SK-N-SH treated with all-trans-retinoic acid at 6 μM for 48 hours (cell line): ENCODE measurements at regions not wholly inside any gene's neighbourhood (a gene's known extent, or its start where the extent isn't known, plus 50 kb on each side); places are given as distances from the start of the nearest gene placed in this dataset.

Source experiments
- ATAC-seq: fragments of 200-7000 bp; cut with Tn5 transposase; 3 replicates; pipeline ENCODE4 v1.9.1; 2020; ENCODE audit warnings: mild to moderate bottlenecking, moderate library complexity
- ARNTL ChIP-seq: fragments of 450-650 bp; formaldehyde crosslinking; IDR thresholded peaks from 2 replicates; pipeline ENCODE4 v1.5.0; 2020; ENCODE audit warnings: low read depth, mild to moderate bottlenecking, moderate library complexity, borderline replicate concordance
- CREB5 ChIP-seq: fragments of 250-450 bp; sonication (Bioruptor Pico); IDR thresholded peaks from 2 replicates; pipeline ENCODE4 v1.5.1; 2020; ENCODE audit warnings: low read depth, mild to moderate bottlenecking, moderate library complexity
- CSDC2 ChIP-seq: fragments of 250-450 bp; sonication (Bioruptor Pico); IDR thresholded peaks from 2 replicates; pipeline ENCODE4 v1.5.0; 2020; ENCODE audit warnings: mild to moderate bottlenecking, moderate library complexity
- GLIS3 ChIP-seq: fragments of 250-450 bp; sonication (Bioruptor Pico); IDR thresholded peaks from 2 replicates; pipeline ENCODE4 v1.5.0; 2020; ENCODE audit warnings: mild to moderate bottlenecking, moderate library complexity
- ISL1 ChIP-seq: fragments of 250-450 bp; sonication (Bioruptor Pico); IDR thresholded peaks from 2 replicates; pipeline ENCODE4 v2.1.2; 2022; ENCODE audit warnings: mild to moderate bottlenecking, moderate library complexity
- OSR1 ChIP-seq: fragments of 250-450 bp; sonication (Bioruptor Pico); IDR thresholded peaks from 2 replicates; pipeline ENCODE4 v1.8.0; 2022; ENCODE audit warnings: moderate library complexity, mild to moderate bottlenecking, inconsistent platforms
- POU6F1 ChIP-seq: fragments of 250-450 bp; sonication (Bioruptor Pico); IDR thresholded peaks from 2 replicates; pipeline ENCODE4 v1.8.0; 2021; ENCODE audit warnings: low read depth, mild to moderate bottlenecking, moderate library complexity, borderline replicate concordance
- RARB ChIP-seq: fragments of 250-450 bp; sonication (Bioruptor Pico); IDR thresholded peaks from 2 replicates; pipeline ENCODE4 v1.8.0; 2021; ENCODE audit warnings: mild to moderate bottlenecking, moderate library complexity
- SNAI2 ChIP-seq: fragments of 250-450 bp; sonication (Bioruptor Pico); IDR thresholded peaks from 2 replicates; pipeline ENCODE4 v1.5.0; 2020; ENCODE audit warnings: mild to moderate bottlenecking, moderate library complexity
- TCF4 ChIP-seq: fragments of 250-450 bp; sonication (Bioruptor Pico); IDR thresholded peaks from 2 replicates; pipeline ENCODE4 v1.8.0; 2021; ENCODE audit warnings: mild to moderate bottlenecking, moderate library complexity, borderline replicate concordance
- TOX ChIP-seq: fragments of 250-450 bp; sonication (Bioruptor Pico); IDR thresholded peaks from 2 replicates; pipeline ENCODE4 v1.8.0; 2021; ENCODE audit warnings: mild to moderate bottlenecking, moderate library complexity, borderline replicate concordance
- TSHZ2 ChIP-seq: fragments of 250-450 bp; sonication (Bioruptor Pico); IDR thresholded peaks from 2 replicates; pipeline ENCODE4 v1.5.0; 2020; ENCODE audit warnings: mild to moderate bottlenecking, moderate library complexity
- ZC3H10 ChIP-seq: fragments of 250-450 bp; sonication (Bioruptor Pico); IDR thresholded peaks from 2 replicates; pipeline ENCODE4 v1.5.1; 2021; ENCODE audit warnings: mild to moderate bottlenecking, moderate library complexity
- ZFP3 ChIP-seq: fragments of 250-450 bp; sonication (Bioruptor Pico); IDR thresholded peaks from 2 replicates; pipeline ENCODE4 v1.5.0; 2020; ENCODE audit warnings: mild to moderate bottlenecking, moderate library complexity
- ZFP30 ChIP-seq: fragments of 450-650 bp; formaldehyde crosslinking; IDR thresholded peaks from 2 replicates; pipeline ENCODE4 v1.5.0; 2022; ENCODE audit warnings: mild to moderate bottlenecking, moderate library complexity
- ZNF565 ChIP-seq: fragments of 450-650 bp; formaldehyde crosslinking; conservative IDR thresholded peaks from 2 replicates; pipeline ENCODE4 v1.5.0; 2020; ENCODE audit warnings: low read depth, mild to moderate bottlenecking, moderate library complexity
- ZNF8 ChIP-seq: fragments of 450-650 bp; formaldehyde crosslinking; IDR thresholded peaks from 2 replicates; pipeline ENCODE4 v1.5.0; 2020; ENCODE audit warnings: mild to moderate bottlenecking, moderate library complexity
- TF ChIP-seq, protein P1 (sequence below): fragments of 250-450 bp; sonication (Bioruptor Pico); IDR thresholded peaks from 2 replicates; pipeline ENCODE4 v1.8.0; 2020; ENCODE audit warnings: mild to moderate bottlenecking, moderate library complexity, borderline replicate concordance

GRCh38 chr5:96280946-96281393 lies 152.1 kb downstream of the PCSK1 start:
- peak; percentile 89 for ATAC-seq
- TF ChIP-seq ISL1 (no peak), TCF4 (CRISPR knock-in tag) (peak; percentile 91)

DNA sequence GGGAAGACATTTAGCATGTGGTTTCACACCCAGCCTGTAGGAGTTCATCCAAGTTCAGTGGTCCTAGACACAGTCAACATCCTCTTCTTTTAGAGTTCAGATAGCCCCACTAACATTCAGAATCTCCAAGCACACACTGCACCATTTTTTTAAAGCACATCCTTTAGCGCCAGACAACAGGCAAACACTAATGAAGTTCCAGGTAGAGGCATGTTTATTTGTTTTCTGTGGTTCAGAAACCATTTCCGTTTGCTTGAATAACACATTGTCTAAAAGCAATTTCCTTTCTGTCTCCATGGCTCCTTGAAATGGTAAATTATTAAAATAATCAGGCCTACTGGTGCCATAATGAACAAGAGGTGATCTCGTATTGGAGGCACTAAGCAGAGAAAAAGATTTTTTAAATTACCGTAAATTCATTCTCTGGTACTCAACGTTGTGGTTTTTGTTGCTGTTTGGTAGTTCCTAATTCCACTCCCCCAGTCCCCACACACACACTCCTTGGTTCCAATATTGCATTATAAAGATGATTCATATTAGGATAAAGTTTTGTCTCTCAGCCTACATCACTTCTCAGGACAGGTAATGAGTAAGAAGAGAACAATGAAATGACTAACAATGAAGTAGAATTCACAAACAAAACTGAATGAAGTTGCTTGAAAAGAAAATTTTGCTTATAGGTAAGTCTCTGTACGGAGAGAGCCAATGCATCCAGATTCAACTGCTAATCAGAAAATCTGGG lies 153.1 kb downstream of the PCSK1 start:
- no peak for ATAC-seq
- TF ChIP-seq RARB (CRISPR knock-in tag) = no peak
- no peak for TF ChIP-seq CREB5 (CRISPR knock-in tag)
- no peak for TF ChIP-seq POU6F1 (CRISPR knock-in tag)
- TF ChIP-seq ARNTL (CRISPR knock-in tag) = no peak
- TF ChIP-seq CSDC2 (CRISPR knock-in tag) = no peak
- TF ChIP-seq OSR1 (CRISPR knock-in tag) = no peak
- TF ChIP-seq TSHZ2 = no peak
- no peak for TF ChIP-seq TOX
- TF ChIP-seq, protein P1, sequence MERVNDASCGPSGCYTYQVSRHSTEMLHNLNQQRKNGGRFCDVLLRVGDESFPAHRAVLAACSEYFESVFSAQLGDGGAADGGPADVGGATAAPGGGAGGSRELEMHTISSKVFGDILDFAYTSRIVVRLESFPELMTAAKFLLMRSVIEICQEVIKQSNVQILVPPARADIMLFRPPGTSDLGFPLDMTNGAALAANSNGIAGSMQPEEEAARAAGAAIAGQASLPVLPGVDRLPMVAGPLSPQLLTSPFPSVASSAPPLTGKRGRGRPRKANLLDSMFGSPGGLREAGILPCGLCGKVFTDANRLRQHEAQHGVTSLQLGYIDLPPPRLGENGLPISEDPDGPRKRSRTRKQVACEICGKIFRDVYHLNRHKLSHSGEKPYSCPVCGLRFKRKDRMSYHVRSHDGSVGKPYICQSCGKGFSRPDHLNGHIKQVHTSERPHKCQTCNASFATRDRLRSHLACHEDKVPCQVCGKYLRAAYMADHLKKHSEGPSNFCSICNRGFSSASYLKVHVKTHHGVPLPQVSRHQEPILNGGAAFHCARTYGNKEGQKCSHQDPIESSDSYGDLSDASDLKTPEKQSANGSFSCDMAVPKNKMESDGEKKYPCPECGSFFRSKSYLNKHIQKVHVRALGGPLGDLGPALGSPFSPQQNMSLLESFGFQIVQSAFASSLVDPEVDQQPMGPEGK = no peak

GRCh38 chr5:96278981-96279380 lies 154.1 kb downstream of the PCSK1 start:
- TF ChIP-seq POU6F1 (CRISPR knock-in tag) (no peak), TSHZ2 (no peak), SNAI2 (CRISPR knock-in tag) (no peak), ISL1 (no peak), ZFP3 (CRISPR knock-in tag) (no peak), CSDC2 (CRISPR knock-in tag) (no peak), ZNF565 (CRISPR knock-in tag) (no peak), ZNF8 (CRISPR knock-in tag) (no peak), TCF4 (CRISPR knock-in tag) (no peak), GLIS3 (CRISPR knock-in tag) (no peak), ZFP30 (CRISPR knock-in tag) (no peak), OSR1 (CRISPR knock-in tag) (no peak), ZC3H10 (no peak)
- ATAC-seq = no peak
